ENCODE measurements at regions not wholly inside any gene's neighbourhood (a gene's known extent, or its start where the extent isn't known, plus 50 kb on each side); places are given as distances from the start of the nearest gene placed in this dataset.
A peak's percentile ranks its signal among the peaks of the same experiment; 100 is the strongest.
"Not testable (repeated sequence)": the region's sequence is repeated elsewhere in the genome, so short reads cannot be mapped to it uniquely, and the experiment has no call there.

GRCh38 chr6:82100763-82101162 is 146.8 kb downstream of the IBTK start:
- H3K27me3 ChIP-seq (replicated peaks in 1 of 4; ENCODE audit: control insufficient read depth in 3 of 4, extremely low read depth in 1 of 4, insufficient read depth in 3 of 4, low read length in 3 of 4); H4K5ac ChIP-seq (ENCODE audit: insufficient read length, low read depth, low read length); CTCF ChIA-PET (ENCODE audit: partially characterized antibody); H3K56ac ChIP-seq (replicated peaks; ENCODE audit: insufficient read length, low read depth, low read length); H3K4ac ChIP-seq (replicated peaks; ENCODE audit: insufficient read length, low read depth, low read length); H2BK120ac ChIP-seq (replicated peaks; ENCODE audit: low read depth, low read length); H3K9ac ChIP-seq (replicated peaks in 1 of 4; ENCODE audit: extremely low read depth in 1 of 4, low read depth in 3 of 4, low read length in 3 of 4); H2BK20ac ChIP-seq (ENCODE audit: low read length); POLR2A ChIA-PET (ENCODE audit: partially characterized antibody); H2AFZ ChIP-seq (ENCODE audit: low read length); H4K91ac ChIP-seq (replicated peaks; ENCODE audit: insufficient read length, low read length); H4K8ac ChIP-seq (ENCODE audit: extremely low read depth, insufficient read depth, low read length); H3K23me2 ChIP-seq (ENCODE audit: low read depth, low read length); H2BK15ac ChIP-seq (ENCODE audit: low read length); FAIRE-seq; H3K23ac ChIP-seq (ENCODE audit: insufficient read length); H3K27ac ChIP-seq (ENCODE audit: low read depth, low read length); H3K9me3 ChIP-seq (ENCODE audit: insufficient read depth in 2 of 2, low read depth in 1 of 2, low read length in 1 of 2); H2AK5ac ChIP-seq (ENCODE audit: low read depth, low read length); H3K79me2 ChIP-seq (ENCODE audit: control insufficient read depth in 1 of 2, insufficient read depth in 2 of 2, low read length in 2 of 2); H3K18ac ChIP-seq (ENCODE audit: extremely low read depth, low read length); DNase-seq (ENCODE audit: low read depth in 1 of 2, low spot score in 2 of 2); H4K20me1 ChIP-seq (replicated peaks in 1 of 2; ENCODE audit: control insufficient read depth in 1 of 2, insufficient read depth in 2 of 2, low read length in 2 of 2); H3K14ac ChIP-seq (ENCODE audit: insufficient read length); H2BK12ac ChIP-seq (ENCODE audit: low read depth, low read length); H3K4me3 ChIP-seq (ENCODE audit: extremely low read depth in 1 of 4, insufficient read depth in 2 of 4, low read depth in 3 of 4, low read length in 4 of 4); H2BK5ac ChIP-seq (ENCODE audit: low read depth, low read length); H3K36me3 ChIP-seq (ENCODE audit: control insufficient read depth in 2 of 4, insufficient read depth in 4 of 4, low read length in 3 of 4); H3K4me1 ChIP-seq (replicated peaks in 1 of 4; ENCODE audit: control insufficient read depth in 3 of 4, insufficient read depth in 4 of 4, low read length in 3 of 4); H3K79me1 ChIP-seq (ENCODE audit: low read depth, low read length): not testable (repeated sequence)
- 95% methylated on average over 1 of the region's 1 CpG; no CpG with 5 or more reads in 1 of the 2 experiments for WGBS, 2 experiments (ENCODE audit: extremely low coverage in 1 of 2, insufficient coverage in 1 of 2, insufficient read length in 1 of 2, insufficient replicate concordance in 2 of 2, low coverage in 1 of 2, low lambda C conversion rate in 2 of 2, missing lambda C conversion rate in 1 of 2)
- 0 out of 4 replicates have a peak overlapping the region, but pooled peaks of 1 of the 2 experiments have one; percentile 44 for H3K4me2 ChIP-seq (ENCODE audit: insufficient read depth in 1 of 2, low read depth in 2 of 2, low read length in 2 of 2)

All from H1 (cell line).